Transverse colon (tissue), 4 donors: ENCODE measurements at regions not wholly inside any gene's neighbourhood (a gene's known extent, or its start where the extent isn't known, plus 50 kb on each side); places are given as distances from the start of the nearest gene placed in this dataset.

Experiments used
- DNase-seq: peaks from one replicate; pipeline ENCODE4 v3.0.0-alpha.2; 2019
- H3K27ac ChIP-seq, 4 donors: fragments of 200-600 bp; sonication (generic); 2 replicates each; pipeline ENCODE4 v1.5.1; 2016 to 2018; ENCODE audit warnings: inconsistent platforms in 4 of 4
- H3K27me3 ChIP-seq: fragments of 200-600 bp; sonication (generic); 2 replicates; pipeline ENCODE4 v1.5.1; 2017; ENCODE audit warnings: inconsistent platforms
- H3K36me3 ChIP-seq, 4 donors: fragments of 200-600 bp; sonication (generic); 2 replicates each; pipeline ENCODE4 v1.5.1; 2017 to 2019; ENCODE audit warnings: inconsistent platforms in 4 of 4
- H3K4me1 ChIP-seq, 4 donors: fragments of 200-600 bp; sonication (generic); 2 replicates each; pipeline ENCODE4 v1.5.1; 2017 to 2020; ENCODE audit warnings: inconsistent platforms in 4 of 4
- H3K4me3 ChIP-seq, 4 donors: fragments of 200-600 bp; sonication (generic); 1 replicate in 1 of 4; 2 replicates in 3 of 4; pipeline versions ENCODE4 v1.5.1 to v1.6.1; 2017 to 2019; ENCODE audit warnings: inconsistent platforms in 4 of 4
- H3K9me3 ChIP-seq, 2 donors: fragments of 200-600 bp; sonication (generic); 2 replicates each; pipeline ENCODE4 v1.5.1; 2017 to 2019; ENCODE audit warnings: inconsistent platforms in 2 of 2
- EP300 ChIP-seq: sonication (generic); formaldehyde crosslinking; IDR thresholded peaks from one replicate; pipeline ENCODE4 v1.6.1; 2017; ENCODE audit warnings: antibody characterized with exemption, low read depth
- POLR2A ChIP-seq: fragments of 450-650 bp; IDR thresholded peaks from one replicate; pipeline ENCODE4 v1.6.1; 2016; ENCODE audit warnings: antibody characterized with exemption, mild to moderate bottlenecking, moderate library complexity
- POLR2AphosphoS5 ChIP-seq, 3 donors: sonication (generic); formaldehyde crosslinking; IDR thresholded peaks; one replicate each; pipeline ENCODE4 v1.6.1; 2016; ENCODE audit warnings: antibody characterized with exemption in 3 of 3
- WGBS, 2 donors: methylation state at CpG; one replicate each; pipeline ENCODE4 v1.1.5; 2018; ENCODE audit warnings: low coverage in 1 of 2; 5-methylcytosine and 5-hydroxymethylcytosine counted together
- in situ Hi-C, 4 donors: fragments of 200-750 bp; cut with MboI; loops; one replicate each; pipeline versions ENCODE4 v1.15.0 to v1.15.1; 2017; ENCODE audit warnings: low sequenced_read_pairs in 3 of 4, low pct_ligation_motif_present in 1 of 4, low pct_unique_long_range_greater_than_20kb in 1 of 4
- intact Hi-C: fragments of 100-400 bp; cut with DNase I; formaldehyde crosslinking; loops from one replicate; pipeline ENCODE4 v1.15.1; 2023; ENCODE audit warnings: low total_unique reads
- TF ChIP-seq, protein P1 (sequence below), 5 experiments: fragments of 200-600 bp in 3 of 5; fragments of 450-650 bp in 2 of 5; sonication (generic) in 3 of 5; IDR thresholded peaks; 1 replicate in 2 of 5; 2 replicates in 3 of 5; pipeline ENCODE4 v1.5.1; 2016 to 2017; ENCODE audit warnings: antibody characterized with exemption in 5 of 5, inconsistent platforms in 3 of 5, mild to moderate bottlenecking in 2 of 5, moderate library complexity in 1 of 5

DNA sequence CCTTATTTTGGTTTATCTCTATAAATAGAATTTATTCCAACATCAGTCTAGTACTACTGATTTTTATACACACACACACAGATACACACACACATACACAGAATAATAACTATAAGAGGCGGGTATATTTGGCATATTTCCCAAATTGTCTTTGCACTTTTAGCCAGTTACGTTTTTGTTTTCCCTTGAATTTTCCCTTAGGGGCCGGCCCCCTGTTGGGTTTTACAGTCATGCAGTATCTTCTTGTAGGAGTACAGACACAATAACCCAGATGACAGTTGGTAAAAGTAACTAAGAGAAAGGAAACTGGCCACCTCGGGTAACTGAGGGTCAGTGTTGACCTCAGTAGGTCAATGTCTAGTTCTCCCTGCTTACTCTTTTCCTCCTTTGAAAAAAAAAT is 50.9 kb downstream of the DISP1 start:
- Histone ChIP-seq H3K4me1 (peaks cover 0 to 4% (median 0%) of the 10 kb centered on the region in 4 donors), H3K36me3 (no peaks in the 10 kb centered on the region), H3K4me3 (no peak overlapping the region), H3K27me3 (no peaks in the 10 kb centered on the region), H3K9me3 (no peaks in the 10 kb centered on the region), H3K27ac (no peak overlapping the region)
- no peak for DNase-seq
- WGBS, 2 donors: 68 to 86% methylated on average over 4 of the region's 4 CpGs
- in situ Hi-C loops (no loop called here), intact Hi-C loops (no loop called here)
- TF ChIP-seq POLR2AphosphoS5 (IDR thresholded peaks at IDR 0.05) (no peak), POLR2A (no peak), EP300 (no peak)
- TF ChIP-seq, protein P1, sequence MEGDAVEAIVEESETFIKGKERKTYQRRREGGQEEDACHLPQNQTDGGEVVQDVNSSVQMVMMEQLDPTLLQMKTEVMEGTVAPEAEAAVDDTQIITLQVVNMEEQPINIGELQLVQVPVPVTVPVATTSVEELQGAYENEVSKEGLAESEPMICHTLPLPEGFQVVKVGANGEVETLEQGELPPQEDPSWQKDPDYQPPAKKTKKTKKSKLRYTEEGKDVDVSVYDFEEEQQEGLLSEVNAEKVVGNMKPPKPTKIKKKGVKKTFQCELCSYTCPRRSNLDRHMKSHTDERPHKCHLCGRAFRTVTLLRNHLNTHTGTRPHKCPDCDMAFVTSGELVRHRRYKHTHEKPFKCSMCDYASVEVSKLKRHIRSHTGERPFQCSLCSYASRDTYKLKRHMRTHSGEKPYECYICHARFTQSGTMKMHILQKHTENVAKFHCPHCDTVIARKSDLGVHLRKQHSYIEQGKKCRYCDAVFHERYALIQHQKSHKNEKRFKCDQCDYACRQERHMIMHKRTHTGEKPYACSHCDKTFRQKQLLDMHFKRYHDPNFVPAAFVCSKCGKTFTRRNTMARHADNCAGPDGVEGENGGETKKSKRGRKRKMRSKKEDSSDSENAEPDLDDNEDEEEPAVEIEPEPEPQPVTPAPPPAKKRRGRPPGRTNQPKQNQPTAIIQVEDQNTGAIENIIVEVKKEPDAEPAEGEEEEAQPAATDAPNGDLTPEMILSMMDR (IDR thresholded peaks at IDR 0.05): no peak

DNA sequence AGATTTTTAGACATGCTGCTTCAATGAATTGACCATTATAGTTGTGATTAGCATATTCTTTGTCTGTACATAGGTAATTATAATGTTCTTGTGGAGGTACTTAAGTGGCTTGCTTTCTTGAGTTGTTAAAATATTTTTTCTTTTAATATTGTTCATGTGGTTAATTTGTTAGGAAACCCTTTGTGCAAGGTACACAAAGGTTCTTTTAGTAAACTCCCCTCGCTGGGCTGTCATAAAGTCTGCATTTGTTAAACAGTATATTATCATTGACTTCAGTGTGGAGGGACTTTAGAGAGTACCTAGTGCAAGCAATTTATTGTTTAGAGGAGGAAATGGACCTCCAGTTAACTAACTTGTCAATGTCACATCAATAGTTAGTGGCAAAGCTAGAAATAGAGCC is 52.5 kb downstream of the DISP1 start:
- H3K27me3 ChIP-seq: no peaks in the 10 kb centered on the region
- H3K36me3 ChIP-seq: no peaks in the 10 kb centered on the region
- WGBS, 2 donors: 40 to 43% methylated on average over 1 of the region's 1 CpG
- TF ChIP-seq EP300 (no peak), POLR2A (no peak), POLR2AphosphoS5 (IDR thresholded peaks at IDR 0.05) (no peak)
- TF ChIP-seq, protein P1 (IDR thresholded peaks at IDR 0.05): no peak
- H3K27ac ChIP-seq: no peak overlapping the region
- H3K4me3 ChIP-seq: no peak overlapping the region
- no peaks in the 10 kb centered on the region for H3K9me3 ChIP-seq
- no peak for DNase-seq
- intact Hi-C loops (no loop called here), in situ Hi-C loops (no loop called here)
- H3K4me1 ChIP-seq: no peaks in the 10 kb centered on the region

- Histone ChIP-seq H3K4me3 (no peak overlapping the region), H3K27ac (no peak overlapping the region), H3K27me3 (no peaks in the 10 kb centered on the region), H3K9me3 (no peaks in the 10 kb centered on the region), H3K36me3 (no peaks in the 10 kb centered on the region), H3K4me1 (no peaks in the 10 kb centered on the region)
- no peak for DNase-seq
- 82 to 90% methylated on average over 1 of the region's 1 CpG for WGBS, 2 donors
- in situ Hi-C loops: no loop called here
- intact Hi-C loops: no loop called here
- TF ChIP-seq, protein P1 (IDR thresholded peaks at IDR 0.05): no peak
- TF ChIP-seq EP300 (no peak), POLR2AphosphoS5 (IDR thresholded peaks at IDR 0.05) (no peak), POLR2A (no peak)
These were observed 61.3 kb downstream of the DISP1 start for GRCh38 chr1:222876182-222876581.

DNA sequence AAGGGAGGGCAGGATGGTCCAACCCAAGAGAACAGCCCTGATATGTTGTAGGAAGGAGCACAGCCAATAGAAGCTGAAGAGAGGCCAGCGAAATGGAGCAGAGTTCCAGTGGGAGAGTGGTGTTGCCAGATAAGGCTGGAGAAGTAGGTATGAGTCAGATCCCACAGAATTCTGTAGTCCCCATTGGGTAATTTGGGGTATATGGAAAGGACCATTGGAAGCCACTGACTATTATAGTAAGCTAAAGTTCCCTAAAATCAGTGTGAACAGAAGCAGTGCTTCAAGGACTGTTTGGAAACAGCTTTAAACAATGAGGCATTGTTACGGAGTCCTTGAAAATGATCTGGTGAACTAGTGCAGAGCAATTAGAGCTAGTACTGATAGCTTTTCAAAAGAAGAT is 63.0 kb downstream of the DISP1 start:
- TF ChIP-seq POLR2A: no peak
- TF ChIP-seq EP300: no peak
- TF ChIP-seq, protein P1 (IDR thresholded peaks at IDR 0.05): no peak
- no peak for TF ChIP-seq POLR2AphosphoS5 (IDR thresholded peaks at IDR 0.05)
- intact Hi-C loops (no loop called here), in situ Hi-C loops (no loop called here)
- H3K27ac ChIP-seq: no peak overlapping the region
- H3K9me3 ChIP-seq: no peaks in the 10 kb centered on the region
- H3K4me1 ChIP-seq: no peaks in the 10 kb centered on the region
- no peak overlapping the region for H3K4me3 ChIP-seq
- no peaks in the 10 kb centered on the region for H3K36me3 ChIP-seq
- H3K27me3 ChIP-seq: no peaks in the 10 kb centered on the region
- WGBS, 2 donors: 79 to 100% methylated on average over 1 to 2 of the region's 2 CpGs
- no peak for DNase-seq
